GM19239 (cell line): ENCODE measurements at regions not wholly inside any gene's neighbourhood (a gene's known extent, or its start where the extent isn't known, plus 50 kb on each side); places are given as distances from the start of the nearest gene placed in this dataset.

ENCODE experiments used
- DNase-seq: peaks from one replicate; pipeline ENCODE4 v3.0.0; 2011; ENCODE audit warnings: low spot score; ENCODE audit not compliant: insufficient read length
- FAIRE-seq: peaks from 2 replicates; lab custom pipeline; 2011; peaks lifted over from hg19 to GRCh38; lab: Jason Lieb, UNC

DNA sequence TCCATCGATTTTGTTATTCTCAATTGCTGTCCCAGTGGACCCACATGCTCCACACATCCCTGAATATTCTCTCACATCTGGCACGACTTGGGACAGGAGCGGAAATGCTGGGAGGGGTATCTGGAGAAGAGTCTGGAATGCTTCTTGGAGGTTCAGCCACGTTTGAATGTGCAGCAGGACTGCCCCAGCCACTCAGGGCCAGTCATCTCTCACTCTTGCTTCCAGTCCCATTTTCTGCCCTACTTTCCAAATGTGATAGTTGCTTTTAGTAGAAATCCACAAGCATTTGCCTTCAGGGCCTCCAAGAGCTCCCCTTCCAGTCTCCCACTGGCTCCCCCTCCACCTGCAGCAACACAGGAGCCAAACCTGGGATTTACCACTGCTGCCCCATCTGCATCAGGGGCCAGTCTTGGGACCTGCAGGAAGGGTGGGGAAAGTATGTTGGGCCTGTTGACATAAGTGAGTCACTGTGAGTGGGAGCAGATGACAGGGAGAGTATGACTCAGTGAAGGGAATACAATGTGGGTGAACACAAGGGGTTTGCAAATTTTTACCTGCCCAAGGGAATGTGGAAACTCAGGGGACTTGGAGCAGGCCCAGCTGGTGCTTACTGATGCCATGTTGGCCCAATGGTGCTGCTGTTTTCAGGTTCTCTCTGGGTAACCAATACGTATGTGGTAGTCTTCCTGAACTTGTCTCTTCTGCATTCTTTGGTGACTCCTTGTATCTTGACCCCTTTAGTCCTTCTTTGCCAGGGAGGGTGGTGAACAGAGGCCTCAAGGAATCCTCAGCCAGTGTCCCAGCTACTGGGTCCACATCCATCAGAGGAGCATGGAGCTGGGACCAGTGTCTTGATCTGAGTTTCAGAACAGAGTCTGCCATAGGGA is 78.8 kb upstream of the CRHR1 start:
- FAIRE-seq: no peak
- DNase-seq: no peak

DNA sequence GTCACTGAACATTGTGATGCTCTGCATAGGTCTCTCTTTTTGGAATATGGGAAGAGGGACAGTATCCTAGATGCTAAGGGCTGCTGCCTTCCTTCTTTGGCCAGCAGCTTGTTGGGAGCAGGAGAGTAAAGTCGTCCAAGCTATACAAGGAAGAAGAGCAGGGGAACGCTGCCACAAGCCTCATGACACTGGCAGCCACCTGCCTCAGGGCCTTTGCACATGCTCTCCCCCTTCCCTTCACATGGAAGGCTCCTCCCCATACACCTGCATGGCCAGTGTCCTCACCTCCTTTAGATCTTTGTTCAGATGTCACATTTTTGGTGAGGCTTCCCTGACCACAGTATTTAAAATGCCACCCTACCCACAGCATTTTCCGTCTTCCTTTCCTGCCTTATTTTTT is 78.1 kb upstream of the CRHR1 start:
- FAIRE-seq: no peak
- no peak for DNase-seq

- DNase-seq: no peak
- FAIRE-seq: no peak
Measured at GRCh38 chr17:45708707-45709290, 75.3 kb upstream of the CRHR1 start.

GRCh38 chr17:45709728-45710288 is 74.3 kb upstream of the CRHR1 start:
- FAIRE-seq (no peak), DNase-seq (no peak)

DNA sequence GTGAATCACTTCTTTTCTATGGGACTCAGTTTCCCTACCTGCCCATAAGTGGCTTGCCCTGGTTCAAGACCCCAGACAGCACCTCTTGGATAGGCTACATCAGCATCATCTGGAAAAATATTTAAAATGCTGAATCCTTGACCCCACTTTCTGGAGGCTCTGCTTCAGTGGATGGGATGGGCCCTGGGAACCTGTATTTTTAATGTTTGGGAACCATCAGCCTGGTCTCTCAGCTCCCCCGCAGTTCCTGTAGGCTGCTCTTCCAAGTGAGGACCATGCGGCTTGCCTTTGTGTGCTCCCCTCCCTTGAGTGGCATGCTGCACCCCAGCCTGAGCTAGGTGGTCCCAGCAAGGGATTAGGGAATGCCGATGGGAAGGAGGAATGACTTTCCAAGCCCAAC is 68.3 kb upstream of the CRHR1 start:
- FAIRE-seq: no peak
- DNase-seq: no peak

DNA sequence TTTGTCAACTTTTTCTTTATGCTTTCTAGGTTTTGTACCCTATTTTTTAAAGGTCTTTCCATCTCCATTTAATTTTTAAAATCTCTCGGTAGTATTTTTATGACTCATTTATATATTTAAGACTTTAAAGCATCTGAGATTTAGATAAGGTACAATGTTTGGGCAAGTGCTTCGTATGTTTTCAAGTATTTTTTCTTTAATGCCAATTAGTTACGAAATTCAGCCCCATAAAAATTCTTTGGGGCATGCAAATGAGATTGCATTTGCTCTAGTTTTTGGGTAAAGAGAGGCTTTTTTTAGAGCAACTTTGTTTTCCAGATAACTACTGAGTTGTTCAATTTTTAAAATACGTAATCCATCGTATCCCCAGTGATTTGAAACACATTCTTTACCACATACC is 65.3 kb upstream of the CRHR1 start:
- FAIRE-seq (no peak), DNase-seq (no peak)

DNA sequence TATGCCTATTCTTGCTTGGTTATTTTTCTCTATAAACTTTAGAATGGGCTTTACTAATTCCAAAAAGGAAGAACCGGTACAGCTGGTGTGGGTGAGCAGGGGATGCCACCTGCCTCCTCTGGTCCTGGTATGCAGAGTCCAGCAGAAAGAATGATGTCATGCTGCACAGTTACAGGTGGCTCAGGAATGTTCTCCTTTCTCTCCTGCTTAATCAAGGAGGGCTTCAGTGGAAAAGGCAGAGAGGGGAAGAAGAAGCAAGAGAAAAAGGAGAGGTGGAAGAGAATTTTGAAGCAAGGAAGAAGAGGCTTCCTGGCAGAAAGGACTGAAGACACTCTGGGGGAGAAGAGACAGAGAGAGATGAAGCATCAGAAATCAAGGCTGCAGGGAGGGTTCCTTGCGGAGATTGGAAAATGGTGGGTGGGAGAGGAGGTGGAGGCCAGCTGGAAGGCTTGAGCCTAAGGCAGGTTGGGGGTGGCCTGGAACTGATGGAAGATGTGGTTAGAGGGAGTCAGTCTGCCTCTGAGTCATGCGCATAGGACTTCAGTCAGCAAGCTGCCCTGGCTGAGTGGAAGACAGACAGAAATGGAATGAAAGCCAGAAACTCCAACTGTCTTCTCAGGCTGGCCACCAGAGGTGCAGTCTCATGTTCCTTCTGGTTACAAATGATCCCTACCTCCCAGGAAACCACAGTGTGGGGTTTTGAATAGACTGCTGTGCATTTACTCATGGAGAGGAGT is 64.6 kb upstream of the CRHR1 start:
- FAIRE-seq (no peak), DNase-seq (no peak)

DNA sequence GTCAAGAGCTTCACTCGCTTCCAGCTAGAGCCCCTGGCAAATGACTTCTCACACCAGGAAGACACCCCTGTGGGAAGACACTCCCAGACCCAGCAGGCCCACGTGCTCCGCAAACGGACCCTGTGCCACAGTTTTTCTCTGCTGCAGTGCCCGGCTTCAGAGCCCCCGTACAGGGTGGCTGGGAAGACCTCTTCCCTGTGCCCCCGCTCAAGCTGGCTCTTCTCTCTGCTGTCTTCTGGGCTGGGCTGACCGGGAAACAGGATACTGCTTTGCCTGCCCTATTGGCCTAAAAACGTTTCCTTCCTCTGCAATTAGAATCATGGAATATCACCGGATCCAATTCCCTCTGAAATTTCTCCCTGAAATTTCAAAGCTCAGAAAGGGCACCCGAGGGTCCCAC is 63.7 kb upstream of the CRHR1 start:
- FAIRE-seq (no peak), DNase-seq (no peak)

- DNase-seq: no peak
- no peak for FAIRE-seq
Measured at GRCh38 chr17:45722161-45722560, 62.0 kb upstream of the CRHR1 start.

- FAIRE-seq: no peak
Measured at GRCh38 chr17:45729294-45729907, 54.7 kb upstream of the CRHR1 start.

DNA sequence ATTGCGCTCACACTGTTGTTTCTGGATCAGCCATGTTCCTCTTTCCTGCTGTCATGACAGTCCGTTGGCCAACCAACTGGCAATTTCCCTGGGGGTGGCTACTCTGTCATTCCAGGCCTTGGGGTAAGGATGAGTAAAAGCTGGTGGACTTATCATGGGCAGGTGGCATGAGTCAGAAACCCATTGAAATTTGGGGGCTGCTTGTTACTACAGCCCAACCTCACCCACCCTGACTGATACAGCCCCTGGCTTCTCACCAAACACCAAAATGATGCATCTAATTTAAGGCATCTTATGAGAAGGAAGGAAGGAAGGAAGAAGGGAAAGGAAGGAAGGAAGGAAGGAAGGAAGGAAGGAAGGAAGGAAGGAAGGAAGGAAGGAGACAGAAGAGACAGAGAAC is 53.9 kb upstream of the CRHR1 start:
- DNase-seq: no peak
- FAIRE-seq: no peak

More at GRCh38 chr17:45729294-45729907, 54.7 kb upstream of the CRHR1 start:
- DNase-seq: no peak

- DNase-seq (no peak), FAIRE-seq (no peak)
Measured at GRCh38 chr17:45731459-45731858, 52.7 kb upstream of the CRHR1 start.

DNA sequence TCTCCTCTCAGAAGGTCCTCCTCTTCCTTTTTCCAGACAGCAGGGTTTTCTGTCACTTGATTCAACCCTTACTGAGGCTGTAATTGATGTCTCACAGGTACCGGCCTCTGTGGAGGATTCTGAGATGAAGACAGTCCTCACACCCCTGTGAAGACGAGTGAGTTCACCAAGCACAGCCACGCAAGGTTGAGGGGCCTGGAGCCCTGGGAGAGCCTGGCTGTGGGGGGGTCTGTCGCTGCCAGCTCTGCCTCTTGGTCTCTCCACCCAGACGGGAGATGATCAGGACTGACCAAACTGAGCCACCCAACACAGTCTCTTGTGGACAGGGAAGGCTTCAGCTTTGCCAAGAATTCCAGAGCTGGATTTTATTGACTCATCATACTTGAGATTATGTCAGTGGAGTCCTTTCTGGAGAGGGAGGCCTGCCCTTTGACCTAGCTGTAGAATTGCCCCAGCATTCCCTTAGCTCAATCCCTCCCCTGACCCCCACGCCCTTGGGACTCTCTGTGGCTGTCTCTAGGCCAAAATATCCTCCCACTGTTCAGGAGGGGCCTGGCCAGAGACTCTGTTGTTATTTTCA is 51.1 kb upstream of the CRHR1 start:
- no peak for FAIRE-seq

DNA sequence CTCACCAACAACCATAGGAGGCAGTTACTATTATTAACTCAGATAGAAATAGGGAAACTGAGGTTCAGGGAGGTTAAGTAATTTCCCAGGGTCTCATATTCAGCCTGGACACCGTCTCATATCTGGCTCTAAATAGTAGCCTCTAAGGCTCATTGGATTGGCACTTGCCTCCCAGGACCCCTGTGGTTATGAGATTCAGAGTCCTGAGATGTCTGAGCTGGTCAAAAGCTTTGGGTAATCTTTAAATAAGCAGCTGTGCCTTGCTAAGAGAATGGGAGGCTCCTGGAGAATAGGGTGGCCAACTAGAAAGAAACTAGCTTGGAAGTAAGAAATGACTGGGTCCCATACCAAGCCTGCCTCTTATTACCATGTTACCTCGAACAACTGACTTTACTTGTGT is 50.3 kb upstream of the CRHR1 start:
- FAIRE-seq: no peak
- DNase-seq: no peak

More for the DNA sequence above, 51.1 kb upstream of the CRHR1 start:
- DNase-seq: no peak
